GM18909 (cell line): ENCODE measurements at regions not wholly inside any gene's neighbourhood (a gene's known extent, or its start where the extent isn't known, plus 50 kb on each side); places are given as distances from the start of the nearest gene placed in this dataset.
"Not testable (repeated sequence)": the region's sequence is repeated elsewhere in the genome, so short reads cannot be mapped to it uniquely, and the experiment has no call there.

Experiments
- ATAC-seq: cut with Tn5 transposase; IDR thresholded peaks from one replicate; pipeline ENCODE4 v1.9.1; 2021; ENCODE audit warnings: mild to moderate bottlenecking; ENCODE audit not compliant: unreplicated experiment, poor library complexity

GRCh38 chr12:29921307-29921706 lies 137.6 kb upstream of the TMTC1 start:
- no peak for ATAC-seq

GRCh38 chr12:29908157-29908556 lies 124.4 kb upstream of the TMTC1 start:
- no peak for ATAC-seq

- ATAC-seq: no peak
Measured at GRCh38 chr12:29907461-29907860, 123.7 kb upstream of the TMTC1 start.

- no peak for ATAC-seq
Measured at GRCh38 chr12:29902043-29902442, 118.3 kb upstream of the TMTC1 start.

GRCh38 chr12:29901585-29901984 lies 117.8 kb upstream of the TMTC1 start:
- no peak for ATAC-seq

- no peak for ATAC-seq
Measured at GRCh38 chr12:29899212-29899931, 115.6 kb upstream of the TMTC1 start.

- ATAC-seq: no peak
Measured at GRCh38 chr12:29895966-29896365, 112.2 kb upstream of the TMTC1 start.

GRCh38 chr12:29893002-29893401 lies 109.3 kb upstream of the TMTC1 start:
- ATAC-seq: no peak

- ATAC-seq: no peak
Measured at GRCh38 chr12:29891792-29892191, 108.0 kb upstream of the TMTC1 start.

GRCh38 chr12:29889737-29890136 lies 106.0 kb upstream of the TMTC1 start:
- no peak for ATAC-seq

GRCh38 chr12:29888777-29889176 lies 105.0 kb upstream of the TMTC1 start:
- ATAC-seq: no peak

- ATAC-seq: not testable (repeated sequence)
Measured at GRCh38 chr12:29884957-29885356, 101.2 kb upstream of the TMTC1 start.

GRCh38 chr12:29883941-29884554 lies 100.3 kb upstream of the TMTC1 start:
- ATAC-seq: no peak

GRCh38 chr12:29883525-29883924 lies 99.8 kb upstream of the TMTC1 start:
- ATAC-seq: no peak

- ATAC-seq: no peak
Measured at GRCh38 chr12:29882846-29883245, 99.1 kb upstream of the TMTC1 start.

- no peak for ATAC-seq
Measured at GRCh38 chr12:29880987-29881386, 97.2 kb upstream of the TMTC1 start.

- ATAC-seq: no peak
Measured at GRCh38 chr12:29879606-29880308, 96.0 kb upstream of the TMTC1 start.

- ATAC-seq: no peak
Measured at GRCh38 chr12:29869946-29870345, 86.2 kb upstream of the TMTC1 start.

GRCh38 chr12:29867823-29868222 lies 84.1 kb upstream of the TMTC1 start:
- no peak for ATAC-seq

GRCh38 chr12:29863665-29864064 lies 79.9 kb upstream of the TMTC1 start:
- no peak for ATAC-seq

GRCh38 chr12:29858270-29858786 lies 74.6 kb upstream of the TMTC1 start:
- no peak for ATAC-seq
